GM23248 (cell line): ENCODE measurements at regions not wholly inside any gene's neighbourhood (a gene's known extent, or its start where the extent isn't known, plus 50 kb on each side); places are given as distances from the start of the nearest gene placed in this dataset.

Experiments
- EZH2 ChIP-seq: fragments of 200-600 bp; sonication (generic); IDR thresholded peaks from 2 replicates; pipeline ENCODE4 v1.6.1; 2018; ENCODE audit warnings: antibody characterized with exemption, mild to moderate bottlenecking; ENCODE audit not compliant: insufficient read depth, poor library complexity, severe bottlenecking
- EZH2phosphoT487 ChIP-seq: fragments of 200-600 bp; sonication (generic); IDR thresholded peaks from 2 replicates; pipeline ENCODE4 v1.6.1; 2018; ENCODE audit warnings: antibody characterized with exemption, moderate library complexity, mild to moderate bottlenecking, low read depth; ENCODE audit not compliant: insufficient read depth

DNA sequence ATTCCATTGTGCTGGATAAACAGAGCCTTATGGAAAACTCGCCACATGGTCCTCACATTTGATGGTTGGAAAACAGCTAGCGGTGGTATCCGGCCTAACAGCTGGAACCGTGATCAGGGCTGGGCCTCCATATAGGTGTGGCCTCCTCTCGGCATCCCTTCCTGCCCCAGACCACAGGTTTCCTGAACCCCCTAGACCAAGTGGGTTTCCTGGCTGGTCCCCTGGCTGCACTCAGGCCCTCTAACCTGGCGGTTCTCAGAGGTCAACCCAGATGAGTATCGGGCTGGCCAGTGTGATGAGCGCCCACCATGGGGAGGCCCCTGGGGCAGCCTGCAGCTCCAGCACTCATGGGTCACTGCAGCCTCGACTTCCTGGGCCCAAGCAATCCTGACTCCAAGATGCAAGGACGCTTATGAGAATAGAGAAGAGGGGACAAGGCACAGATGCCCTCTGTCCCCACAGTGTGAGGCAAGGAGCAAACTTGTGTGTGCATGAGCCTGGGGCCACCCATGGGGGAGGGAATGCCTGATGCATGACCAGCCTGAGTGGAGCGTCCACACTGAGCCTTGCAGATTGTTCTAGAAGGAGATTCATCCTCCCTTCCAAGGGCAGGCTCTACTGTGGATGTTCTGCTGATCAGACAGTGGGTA is 53.4 kb upstream of the WNT7B start:
- TF ChIP-seq EZH2 (no peak), EZH2phosphoT487 (no peak)
